ENCODE measurements at regions not wholly inside any gene's neighbourhood (a gene's known extent, or its start where the extent isn't known, plus 50 kb on each side); places are given as distances from the start of the nearest gene placed in this dataset.
"Not testable (repeated sequence)": the region's sequence is repeated elsewhere in the genome, so short reads cannot be mapped to it uniquely, and the experiment has no call there.

DNA sequence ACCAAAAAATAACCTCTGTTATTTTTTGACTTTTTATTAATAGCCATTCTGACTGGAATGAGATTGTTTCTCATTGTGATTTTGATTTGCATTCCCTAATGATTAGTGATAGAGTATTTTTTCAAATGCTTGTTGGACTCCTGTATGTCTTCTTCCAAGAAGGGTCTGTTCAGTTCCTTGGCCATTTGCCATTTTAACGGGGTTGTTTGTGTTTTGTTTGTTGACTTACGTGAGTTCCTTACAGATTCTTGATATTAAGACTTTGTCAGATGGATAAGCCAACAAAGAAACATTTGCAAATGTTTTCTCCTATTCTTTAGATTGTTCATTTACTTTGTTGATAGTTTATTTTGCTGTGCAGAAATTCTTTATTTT is 651.6 kb upstream of the LRFN5 start:
- H3K4me1 ChIP-seq, result no peaks in the 10 kb centered on the region
- no peak overlapping the region for H3K4me3 ChIP-seq (replicated peaks in 1 of 3)
- no peak for DNase-seq
- H3K9me3 ChIP-seq, result no peaks in the 10 kb centered on the region
- 74 to 80% methylated on average over 2 of the region's 2 CpGs for WGBS, 2 donors
- H3K27ac ChIP-seq, result no peak overlapping the region
- intact Hi-C loops (cut with DNase I), result no loop called here
- TF ChIP-seq, protein P1, sequence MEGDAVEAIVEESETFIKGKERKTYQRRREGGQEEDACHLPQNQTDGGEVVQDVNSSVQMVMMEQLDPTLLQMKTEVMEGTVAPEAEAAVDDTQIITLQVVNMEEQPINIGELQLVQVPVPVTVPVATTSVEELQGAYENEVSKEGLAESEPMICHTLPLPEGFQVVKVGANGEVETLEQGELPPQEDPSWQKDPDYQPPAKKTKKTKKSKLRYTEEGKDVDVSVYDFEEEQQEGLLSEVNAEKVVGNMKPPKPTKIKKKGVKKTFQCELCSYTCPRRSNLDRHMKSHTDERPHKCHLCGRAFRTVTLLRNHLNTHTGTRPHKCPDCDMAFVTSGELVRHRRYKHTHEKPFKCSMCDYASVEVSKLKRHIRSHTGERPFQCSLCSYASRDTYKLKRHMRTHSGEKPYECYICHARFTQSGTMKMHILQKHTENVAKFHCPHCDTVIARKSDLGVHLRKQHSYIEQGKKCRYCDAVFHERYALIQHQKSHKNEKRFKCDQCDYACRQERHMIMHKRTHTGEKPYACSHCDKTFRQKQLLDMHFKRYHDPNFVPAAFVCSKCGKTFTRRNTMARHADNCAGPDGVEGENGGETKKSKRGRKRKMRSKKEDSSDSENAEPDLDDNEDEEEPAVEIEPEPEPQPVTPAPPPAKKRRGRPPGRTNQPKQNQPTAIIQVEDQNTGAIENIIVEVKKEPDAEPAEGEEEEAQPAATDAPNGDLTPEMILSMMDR (IDR thresholded peaks at IDR 0.05), result no peak
- TF ChIP-seq POLR2A (IDR thresholded peaks at IDR 0.05), result no peak
- no peaks in the 10 kb centered on the region for H3K27me3 ChIP-seq
- H3K36me3 ChIP-seq, result no peaks in the 10 kb centered on the region

DNA sequence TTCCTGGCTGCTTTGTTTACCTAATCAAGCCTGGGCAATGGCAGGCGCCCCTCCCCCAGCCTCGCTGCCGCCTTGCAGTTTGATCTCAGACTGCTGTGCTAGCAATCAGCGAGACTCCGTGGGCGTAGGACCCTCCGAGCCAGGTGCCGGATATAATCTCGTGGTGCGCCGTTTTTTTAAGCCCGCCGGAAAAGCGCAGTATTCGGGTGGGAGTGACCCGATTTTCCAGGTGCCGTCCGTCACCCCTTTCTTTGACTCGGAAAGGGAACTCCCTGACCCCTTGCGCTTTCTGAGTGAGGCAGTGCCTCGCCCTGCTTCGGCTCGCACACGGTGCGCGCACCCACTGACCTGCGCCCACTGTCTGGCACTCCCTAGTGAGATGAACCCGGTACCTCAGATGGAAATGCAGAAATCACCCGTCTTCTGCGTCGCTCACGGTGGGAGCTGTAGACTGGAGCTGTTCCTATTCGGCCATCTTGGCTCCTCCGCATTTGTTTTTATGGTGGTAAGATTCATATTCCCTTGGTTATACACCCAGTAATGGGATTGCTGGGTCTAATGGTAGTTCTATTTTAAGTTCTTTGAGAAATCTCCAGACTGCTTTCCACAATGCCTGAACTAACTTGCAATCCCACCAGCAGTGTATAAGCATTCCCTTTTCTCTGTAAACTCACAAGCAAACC is 652.1 kb upstream of the LRFN5 start:
- H3K9me3 ChIP-seq; H3K4me3 ChIP-seq (replicated peaks in 1 of 3); H3K4me1 ChIP-seq; H3K36me3 ChIP-seq; H3K27me3 ChIP-seq; DNase-seq; intact Hi-C loops (cut with DNase I); H3K27ac ChIP-seq: not testable (repeated sequence)
- 91 to 94% methylated on average over 23 to 31 of the region's 34 CpGs for WGBS, 2 donors

DNA sequence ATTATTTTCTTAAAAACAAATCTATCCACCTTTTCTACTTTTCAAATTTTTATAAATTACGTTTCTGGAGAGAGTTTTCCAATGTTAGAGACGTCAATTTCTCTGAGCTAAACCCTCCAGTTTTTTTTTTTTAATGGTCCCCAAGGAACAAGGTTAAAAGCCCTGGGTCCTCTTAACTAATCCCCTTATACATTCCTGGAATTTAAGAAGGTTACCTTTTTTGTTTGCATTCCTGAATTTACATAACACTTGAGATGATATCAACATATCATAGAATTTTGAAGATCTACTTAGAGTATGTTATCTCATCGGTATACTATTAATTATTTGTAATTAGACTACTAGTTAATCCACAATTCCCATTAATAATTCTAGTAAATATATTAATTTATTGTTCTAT is 662.2 kb upstream of the LRFN5 start:
- Histone ChIP-seq H3K27ac (no peak overlapping the region), H3K4me3 (replicated peaks in 1 of 3) (no peak overlapping the region), H3K4me1 (no peaks in the 10 kb centered on the region), H3K36me3 (no peaks in the 10 kb centered on the region), H3K27me3 (no peaks in the 10 kb centered on the region), H3K9me3 (no peaks in the 10 kb centered on the region)
- intact Hi-C loops (cut with DNase I), result no loop called here
- 26 to 30% methylated on average over 3 of the region's 3 CpGs for whole genome bisulfite sequencing, 2 donors
- no peak for DNase-seq
- no peak for TF ChIP-seq POLR2A (IDR thresholded peaks at IDR 0.05)
- TF ChIP-seq, protein P1 (IDR thresholded peaks at IDR 0.05), result no peak

DNA sequence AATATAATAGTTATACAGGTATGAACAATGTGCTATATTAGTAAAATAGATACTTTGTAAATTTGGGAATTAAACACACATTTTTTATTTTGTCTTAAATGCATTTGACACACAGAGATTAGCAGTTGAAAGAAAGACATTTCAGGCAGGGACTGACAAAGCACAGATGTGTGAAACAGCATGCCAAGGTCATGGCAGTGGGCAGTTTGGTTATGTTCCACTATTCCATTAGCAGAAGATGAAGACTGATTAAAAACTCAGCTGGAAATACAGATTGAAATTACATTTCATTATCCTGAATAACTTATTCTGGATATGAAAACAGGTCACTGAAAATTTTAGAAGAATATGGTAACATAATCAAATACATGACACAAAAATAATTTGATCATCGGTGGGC is 669.8 kb upstream of the LRFN5 start:
- WGBS, 2 donors, result 90 to 95% methylated on average over 1 of the region's 1 CpG
- Histone ChIP-seq H3K4me3 (replicated peaks in 1 of 3) (no peak overlapping the region), H3K27me3 (no peaks in the 10 kb centered on the region), H3K27ac (no peak overlapping the region), H3K4me1 (no peaks in the 10 kb centered on the region), H3K9me3 (no peaks in the 10 kb centered on the region), H3K36me3 (no peaks in the 10 kb centered on the region)
- intact Hi-C loops (cut with DNase I), result no loop called here
- no peak for DNase-seq
- TF ChIP-seq POLR2A (IDR thresholded peaks at IDR 0.05), result no peak
- TF ChIP-seq, protein P1 (IDR thresholded peaks at IDR 0.05), result no peak

DNA sequence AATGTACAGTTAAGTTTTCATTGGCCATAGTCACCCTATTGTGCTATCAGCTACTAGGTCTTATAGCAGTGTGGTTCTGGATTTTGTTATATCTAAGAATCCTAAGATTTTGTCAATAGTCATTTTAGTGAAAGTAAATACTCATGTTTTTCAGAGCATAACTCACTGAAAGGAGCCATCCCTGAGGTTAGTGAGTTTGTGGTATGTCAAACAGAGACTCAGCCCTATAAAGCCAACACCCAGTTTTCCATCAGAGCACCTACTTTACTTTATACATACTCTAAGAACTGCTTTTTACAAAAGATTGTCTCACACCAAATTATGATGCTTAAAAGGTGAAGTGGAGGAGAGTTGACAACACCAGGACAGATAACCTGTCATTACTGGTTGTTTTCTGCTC is 686.3 kb upstream of the LRFN5 start:
- Histone ChIP-seq H3K9me3 (no peaks in the 10 kb centered on the region), H3K4me1 (no peaks in the 10 kb centered on the region), H3K4me3 (replicated peaks in 1 of 3) (no peak overlapping the region), H3K36me3 (no peaks in the 10 kb centered on the region), H3K27ac (no peak overlapping the region), H3K27me3 (no peaks in the 10 kb centered on the region)
- TF ChIP-seq, protein P1 (IDR thresholded peaks at IDR 0.05), result no peak
- no peak for TF ChIP-seq POLR2A (IDR thresholded peaks at IDR 0.05)
- intact Hi-C loops (cut with DNase I), result no loop called here
- no peak for DNase-seq

DNA sequence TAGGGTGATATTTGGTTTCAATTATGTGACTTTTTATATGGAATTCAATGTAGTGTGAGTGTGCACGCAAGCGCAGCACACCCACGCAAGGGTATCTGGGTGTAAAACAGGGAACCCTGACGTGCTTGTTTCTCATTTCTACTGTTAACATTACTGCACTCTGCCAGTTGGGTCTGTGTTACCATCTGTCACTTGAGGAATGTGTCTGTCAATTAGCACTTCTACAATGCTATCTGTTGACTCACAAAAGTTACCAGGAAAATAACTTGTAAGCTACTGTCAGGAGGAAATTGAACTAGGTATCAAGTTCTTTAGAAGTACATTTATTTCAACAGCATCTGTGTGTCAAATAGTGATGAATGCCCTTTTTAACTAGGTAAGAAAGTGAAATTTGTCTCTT is 695.5 kb upstream of the LRFN5 start:
- intact Hi-C loops (cut with DNase I), result no loop called here
- Histone ChIP-seq H3K4me1 (no peaks in the 10 kb centered on the region), H3K27ac (no peak overlapping the region), H3K27me3 (no peaks in the 10 kb centered on the region), H3K9me3 (no peaks in the 10 kb centered on the region), H3K36me3 (no peaks in the 10 kb centered on the region), H3K4me3 (replicated peaks in 1 of 3) (no peak overlapping the region)
- TF ChIP-seq, protein P1 (IDR thresholded peaks at IDR 0.05), result no peak
- TF ChIP-seq POLR2A (IDR thresholded peaks at IDR 0.05), result no peak
- 84 to 94% methylated on average over 4 of the region's 4 CpGs for WGBS, 2 donors
- DNase-seq, result no peak
